Kidney (tissue), 13 donors: ENCODE measurements at regions not wholly inside any gene's neighbourhood (a gene's known extent, or its start where the extent isn't known, plus 50 kb on each side); places are given as distances from the start of the nearest gene placed in this dataset.
"Not testable (repeated sequence)": the region's sequence is repeated elsewhere in the genome, so short reads cannot be mapped to it uniquely, and the experiment has no call there.

Experiments
- DNase-seq, 5 donors: peaks; one replicate each; pipeline ENCODE4 v3.0.0-alpha.2; 2013 to 2020
- FAIRE-seq: peaks from 2 replicates; lab custom pipeline; 2012; peaks lifted over from hg19 to GRCh38; lab: Jason Lieb, UNC
- H3K27ac ChIP-seq, 2 donors: one replicate each; pipeline ENCODE4 v1.7.0; 2013; ENCODE audit warnings: low read depth in 2 of 2, low read length in 2 of 2, inconsistent platforms in 1 of 2
- H3K27me3 ChIP-seq: one replicate; pipeline ENCODE4 v1.7.1; 2013; ENCODE audit warnings: low read length, inconsistent platforms; ENCODE audit not compliant: control insufficient read depth, insufficient read depth
- H3K36me3 ChIP-seq, 3 donors: one replicate each; pipeline versions ENCODE4 v1.7.0 to v1.7.1; 2013; ENCODE audit warnings: low read length in 3 of 3, control low read depth in 1 of 3, inconsistent platforms in 1 of 3; ENCODE audit not compliant: insufficient read depth in 3 of 3, control insufficient read depth in 2 of 3
- H3K4me1 ChIP-seq, 3 donors: one replicate each; pipeline versions ENCODE4 v1.7.0 to v1.7.1; 2013; ENCODE audit warnings: low read length in 3 of 3, inconsistent platforms in 1 of 3, low read depth in 1 of 3; ENCODE audit not compliant: control insufficient read depth in 2 of 3, insufficient read depth in 2 of 3
- H3K4me3 ChIP-seq, 3 donors: one replicate each; pipeline versions ENCODE4 v1.7.0 to v1.8.1; 2013; ENCODE audit warnings: low read length in 3 of 3, control low read depth in 1 of 3, inconsistent platforms in 1 of 3
- H3K9ac ChIP-seq, 3 donors: one replicate each; pipeline versions ENCODE4 v1.7.0 to v1.7.1; 2013; ENCODE audit warnings: low read length in 3 of 3, control low read depth in 1 of 3, inconsistent platforms in 1 of 3
- H3K9me3 ChIP-seq, 3 donors: one replicate each; pipeline versions ENCODE4 v1.7.0 to v1.7.1; 2013; ENCODE audit warnings: low read length in 3 of 3, control low read depth in 1 of 3, inconsistent platforms in 1 of 3; ENCODE audit not compliant: control insufficient read depth in 2 of 3, insufficient read depth in 1 of 3
- intact Hi-C: fragments of 100-400 bp; cut with DNase I; formaldehyde crosslinking; loops from one replicate; pipeline ENCODE4 v1.11.1; 2022
- TF ChIP-seq, protein P1 (sequence below): IDR thresholded peaks from 3 replicates; pipeline ENCODE4 v1.5.1; 2012; ENCODE audit warnings: mild to moderate bottlenecking, moderate library complexity, borderline replicate concordance; ENCODE audit not compliant: insufficient read depth; ENCODE audit errors: extremely low read depth
- donor health status: control.
- donor health status: control.
- donor health status: control.
- donor health status: control.
- donor health status: control.
- donor health status: DM: yes; HTN: yes; CAD: no.
- donor health status: Normal renal cell carcinoma (clear cell type).

- TF ChIP-seq, protein P1, sequence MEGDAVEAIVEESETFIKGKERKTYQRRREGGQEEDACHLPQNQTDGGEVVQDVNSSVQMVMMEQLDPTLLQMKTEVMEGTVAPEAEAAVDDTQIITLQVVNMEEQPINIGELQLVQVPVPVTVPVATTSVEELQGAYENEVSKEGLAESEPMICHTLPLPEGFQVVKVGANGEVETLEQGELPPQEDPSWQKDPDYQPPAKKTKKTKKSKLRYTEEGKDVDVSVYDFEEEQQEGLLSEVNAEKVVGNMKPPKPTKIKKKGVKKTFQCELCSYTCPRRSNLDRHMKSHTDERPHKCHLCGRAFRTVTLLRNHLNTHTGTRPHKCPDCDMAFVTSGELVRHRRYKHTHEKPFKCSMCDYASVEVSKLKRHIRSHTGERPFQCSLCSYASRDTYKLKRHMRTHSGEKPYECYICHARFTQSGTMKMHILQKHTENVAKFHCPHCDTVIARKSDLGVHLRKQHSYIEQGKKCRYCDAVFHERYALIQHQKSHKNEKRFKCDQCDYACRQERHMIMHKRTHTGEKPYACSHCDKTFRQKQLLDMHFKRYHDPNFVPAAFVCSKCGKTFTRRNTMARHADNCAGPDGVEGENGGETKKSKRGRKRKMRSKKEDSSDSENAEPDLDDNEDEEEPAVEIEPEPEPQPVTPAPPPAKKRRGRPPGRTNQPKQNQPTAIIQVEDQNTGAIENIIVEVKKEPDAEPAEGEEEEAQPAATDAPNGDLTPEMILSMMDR: no peak
- Histone ChIP-seq H3K9me3 (no peaks in the 10 kb centered on the region), H3K4me1 (no peaks in the 10 kb centered on the region), H3K27me3 (no peaks in the 10 kb centered on the region), H3K4me3 (no peak overlapping the region), H3K9ac (no peak overlapping the region), H3K36me3 (no peaks in the 10 kb centered on the region), H3K27ac (no peak overlapping the region)
- intact Hi-C loops: no loop called here
- FAIRE-seq (no peak), DNase-seq (no peak)
Observed at GRCh38 chr11:122406466-122406865, 249.1 kb upstream of the UBASH3B start.

- Histone ChIP-seq H3K36me3 (no peaks in the 10 kb centered on the region), H3K27me3 (no peaks in the 10 kb centered on the region), H3K9ac (no peak overlapping the region), H3K27ac (no peak overlapping the region), H3K4me3 (no peak overlapping the region), H3K9me3 (no peaks in the 10 kb centered on the region), H3K4me1 (no peaks in the 10 kb centered on the region)
- DNase-seq (no peak), FAIRE-seq (no peak)
- TF ChIP-seq, protein P1: no peak
- intact Hi-C loops: no loop called here
Observed at GRCh38 chr11:122405547-122406341, 249.8 kb upstream of the UBASH3B start.

DNA sequence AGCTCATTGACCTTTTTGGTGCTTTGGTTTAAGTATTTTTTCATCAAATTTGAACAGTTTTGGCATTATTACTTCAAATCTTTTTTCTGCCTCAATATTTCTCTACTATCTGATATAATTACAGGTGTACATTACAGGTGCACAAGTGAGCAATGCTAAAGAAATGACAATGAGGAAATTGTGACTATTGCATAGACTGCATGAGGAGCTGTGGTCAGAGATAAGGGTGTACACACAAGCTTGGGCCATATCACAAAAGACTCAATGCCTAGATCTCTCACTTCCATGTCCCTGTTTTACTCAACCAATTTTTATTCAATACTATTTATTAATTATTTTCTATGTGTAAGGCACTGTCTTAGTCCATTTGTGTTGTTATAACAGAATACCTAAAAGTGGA, 251.0 kb upstream of the UBASH3B start:
- DNase-seq (no peak), FAIRE-seq (no peak)
- Histone ChIP-seq H3K27ac (no peak overlapping the region), H3K27me3 (no peaks in the 10 kb centered on the region), H3K36me3 (no peaks in the 10 kb centered on the region), H3K9ac (no peak overlapping the region), H3K4me1 (no peaks in the 10 kb centered on the region), H3K4me3 (no peak overlapping the region), H3K9me3 (no peaks in the 10 kb centered on the region)
- TF ChIP-seq, protein P1: no peak
- intact Hi-C loops: no loop called here

- DNase-seq, intact Hi-C loops, FAIRE-seq: not testable (repeated sequence)
Observed at GRCh38 chr11:122401581-122401980, 253.9 kb upstream of the UBASH3B start.

More at GRCh38 chr11:122401581-122401980, 253.9 kb upstream of the UBASH3B start:
- not testable (repeated sequence) for H3K9me3 ChIP-seq, H3K4me3 ChIP-seq, H3K27ac ChIP-seq, H3K9ac ChIP-seq, H3K4me1 ChIP-seq, H3K36me3 ChIP-seq, H3K27me3 ChIP-seq
